ENCODE measurements at regions not wholly inside any gene's neighbourhood (a gene's known extent, or its start where the extent isn't known, plus 50 kb on each side); places are given as distances from the start of the nearest gene placed in this dataset.

DNA sequence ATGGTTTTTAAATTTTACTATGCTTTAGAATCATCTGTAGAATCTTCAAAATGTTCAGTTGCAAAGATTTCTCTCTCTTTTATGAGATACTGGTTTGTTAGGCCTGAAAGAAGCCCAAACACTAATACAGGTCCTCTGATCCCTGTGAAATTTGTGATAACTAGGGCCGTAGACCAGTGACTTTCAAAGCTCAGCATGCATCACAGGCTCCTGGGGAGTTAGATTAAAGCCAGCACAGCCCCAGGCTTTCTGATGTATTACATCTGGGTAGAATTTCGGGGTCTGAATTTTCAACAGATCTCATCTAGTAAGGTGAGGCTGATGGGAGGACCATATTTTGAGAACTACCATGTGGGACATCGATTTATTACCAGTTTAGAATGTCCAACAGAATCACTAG is 194.1 kb upstream of the PTPRD start:
- no peak for TF ChIP-seq ZNF317 (CRISPR knock-in tag; IDR thresholded peaks at IDR 0.05; ENCODE audit: borderline replicate concordance, low read depth)
- TF ChIP-seq, protein P1, sequence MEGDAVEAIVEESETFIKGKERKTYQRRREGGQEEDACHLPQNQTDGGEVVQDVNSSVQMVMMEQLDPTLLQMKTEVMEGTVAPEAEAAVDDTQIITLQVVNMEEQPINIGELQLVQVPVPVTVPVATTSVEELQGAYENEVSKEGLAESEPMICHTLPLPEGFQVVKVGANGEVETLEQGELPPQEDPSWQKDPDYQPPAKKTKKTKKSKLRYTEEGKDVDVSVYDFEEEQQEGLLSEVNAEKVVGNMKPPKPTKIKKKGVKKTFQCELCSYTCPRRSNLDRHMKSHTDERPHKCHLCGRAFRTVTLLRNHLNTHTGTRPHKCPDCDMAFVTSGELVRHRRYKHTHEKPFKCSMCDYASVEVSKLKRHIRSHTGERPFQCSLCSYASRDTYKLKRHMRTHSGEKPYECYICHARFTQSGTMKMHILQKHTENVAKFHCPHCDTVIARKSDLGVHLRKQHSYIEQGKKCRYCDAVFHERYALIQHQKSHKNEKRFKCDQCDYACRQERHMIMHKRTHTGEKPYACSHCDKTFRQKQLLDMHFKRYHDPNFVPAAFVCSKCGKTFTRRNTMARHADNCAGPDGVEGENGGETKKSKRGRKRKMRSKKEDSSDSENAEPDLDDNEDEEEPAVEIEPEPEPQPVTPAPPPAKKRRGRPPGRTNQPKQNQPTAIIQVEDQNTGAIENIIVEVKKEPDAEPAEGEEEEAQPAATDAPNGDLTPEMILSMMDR (IDR thresholded peaks at IDR 0.05): no peak
- TF ChIP-seq NR2C2 (CRISPR knock-in tag; IDR thresholded peaks at IDR 0.05): no peak
- TF ChIP-seq ESRRA (CRISPR knock-in tag; IDR thresholded peaks at IDR 0.05; ENCODE audit: borderline replicate concordance): no peak
